HG03196 (cell line): ENCODE measurements at regions not wholly inside any gene's neighbourhood (a gene's known extent, or its start where the extent isn't known, plus 50 kb on each side); places are given as distances from the start of the nearest gene placed in this dataset.
"Not testable (repeated sequence)": the region's sequence is repeated elsewhere in the genome, so short reads cannot be mapped to it uniquely, and the experiment has no call there.

Source experiments
- ATAC-seq: cut with Tn5 transposase; IDR thresholded peaks from one replicate; pipeline ENCODE4 v1.9.1; 2021; ENCODE audit not compliant: unreplicated experiment

DNA sequence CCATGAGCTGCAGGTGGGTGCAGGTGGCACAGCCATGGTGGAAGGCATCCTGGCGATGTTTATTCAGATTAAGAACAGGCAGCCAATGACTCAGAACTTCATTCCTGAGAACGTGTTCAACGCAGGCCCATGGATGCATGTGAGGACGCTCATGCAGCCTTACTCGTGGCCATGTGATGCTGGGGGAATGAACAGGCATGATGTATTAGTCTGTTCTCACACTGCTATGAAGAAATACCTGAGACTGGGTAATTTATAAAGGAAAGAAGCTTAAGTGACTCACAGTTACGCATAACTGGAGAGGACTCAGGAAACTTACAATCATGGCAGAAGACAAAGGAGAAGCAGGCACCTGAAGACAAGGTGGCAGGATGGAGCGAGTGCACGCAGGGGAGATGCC lies 146.6 kb downstream of the RNASET2 start:
- no peak for ATAC-seq

DNA sequence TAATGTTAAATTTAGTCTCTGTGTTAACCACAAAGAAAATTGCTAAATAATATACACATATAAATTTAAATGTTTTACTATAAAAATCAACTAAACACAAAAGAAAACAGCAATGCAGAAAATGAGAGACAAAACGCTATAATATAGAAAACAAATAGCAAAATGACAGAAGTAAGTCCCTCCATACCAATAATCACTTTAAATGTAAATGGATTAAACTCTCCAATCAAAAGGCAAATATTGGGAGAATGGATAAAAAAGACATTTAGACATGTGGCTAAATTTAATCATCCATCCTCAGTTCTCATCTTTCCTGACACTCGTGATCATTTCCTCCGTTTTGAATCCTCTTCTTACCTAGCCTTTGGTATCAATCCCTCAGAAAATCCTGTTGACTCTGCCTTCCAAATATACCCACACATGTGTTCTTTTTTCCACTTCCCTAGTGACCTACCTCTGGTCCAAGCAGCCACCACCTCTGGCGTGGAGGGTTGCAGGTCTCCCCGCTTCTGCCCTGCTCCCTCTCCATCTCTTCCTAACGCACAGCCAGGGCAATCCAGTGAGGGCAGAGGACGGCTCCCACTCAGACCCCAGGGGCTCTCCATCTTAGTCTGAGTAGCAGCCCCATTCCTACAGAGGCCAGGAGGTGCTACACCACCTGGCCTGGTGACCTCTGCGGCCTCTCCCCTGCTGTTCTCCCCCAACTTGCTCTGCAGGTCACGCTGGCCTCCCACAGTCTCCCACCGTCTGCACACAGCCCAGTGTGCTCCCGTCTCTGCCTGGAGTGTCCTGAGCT lies 149.2 kb downstream of the RNASET2 start:
- no peak for ATAC-seq

GRCh38 chr6:166806217-166806838 lies 150.0 kb downstream of the RNASET2 start:
- ATAC-seq: no peak

DNA sequence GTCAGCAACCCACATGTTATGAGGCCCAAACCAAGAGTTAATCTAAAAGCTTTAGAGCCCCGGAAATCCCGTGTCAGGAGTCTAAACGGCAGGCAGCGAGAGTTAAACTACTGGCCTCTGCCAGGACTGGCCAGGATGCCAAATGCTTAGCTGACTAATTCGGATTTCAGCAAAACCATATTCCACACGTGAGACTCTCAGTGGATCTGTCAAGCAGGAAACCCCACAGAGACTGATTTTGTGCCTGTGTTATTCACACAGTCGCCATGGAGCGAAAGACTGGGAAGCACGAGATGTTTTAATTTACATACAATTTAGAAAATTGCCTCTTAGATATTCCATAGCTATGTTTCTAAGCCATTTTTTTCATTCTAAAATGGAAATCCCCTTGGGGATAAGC lies 152.9 kb downstream of the RNASET2 start:
- no peak for ATAC-seq

DNA sequence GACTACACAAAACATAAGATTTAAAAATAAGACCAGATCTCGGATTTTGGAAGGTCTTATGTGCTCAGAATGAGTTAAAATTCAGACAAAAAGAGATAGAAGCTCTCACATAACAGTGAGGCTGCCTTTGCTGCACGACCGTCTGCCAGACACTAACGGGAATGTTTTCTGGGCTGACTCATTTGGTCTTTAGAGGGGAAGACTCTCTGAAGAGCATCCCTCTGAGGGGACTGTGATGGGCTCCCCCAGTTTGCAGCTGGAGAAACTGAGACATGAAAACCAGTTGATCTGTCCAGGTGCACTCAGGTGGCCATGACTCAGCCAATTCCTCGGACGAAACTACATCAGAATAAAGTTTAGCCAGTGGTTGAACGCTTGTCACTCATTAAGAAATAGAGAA lies 153.9 kb downstream of the RNASET2 start:
- no peak for ATAC-seq

- no peak for ATAC-seq
Observed at GRCh38 chr6:166800137-166800536, 156.2 kb downstream of the RNASET2 start.

DNA sequence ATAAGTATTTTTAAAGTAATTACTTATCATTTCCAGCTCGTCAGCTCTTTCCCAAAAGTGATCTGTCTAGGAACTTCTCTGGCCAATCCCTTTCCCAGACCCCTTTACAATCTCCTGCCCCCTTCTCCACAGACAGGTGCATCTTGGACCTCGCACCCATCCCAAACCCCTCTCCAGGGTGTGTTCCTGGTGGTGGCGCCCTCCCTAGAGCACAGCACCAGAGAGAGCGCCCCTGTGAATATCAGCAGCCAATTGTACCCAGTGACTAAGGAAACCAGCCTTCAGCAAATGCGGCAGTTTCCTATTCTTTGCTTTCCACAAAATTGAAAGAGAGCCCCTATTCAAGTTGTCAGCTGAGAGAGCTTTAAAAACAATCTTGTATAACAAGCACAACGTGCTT lies 157.7 kb downstream of the RNASET2 start:
- ATAC-seq: no peak

DNA sequence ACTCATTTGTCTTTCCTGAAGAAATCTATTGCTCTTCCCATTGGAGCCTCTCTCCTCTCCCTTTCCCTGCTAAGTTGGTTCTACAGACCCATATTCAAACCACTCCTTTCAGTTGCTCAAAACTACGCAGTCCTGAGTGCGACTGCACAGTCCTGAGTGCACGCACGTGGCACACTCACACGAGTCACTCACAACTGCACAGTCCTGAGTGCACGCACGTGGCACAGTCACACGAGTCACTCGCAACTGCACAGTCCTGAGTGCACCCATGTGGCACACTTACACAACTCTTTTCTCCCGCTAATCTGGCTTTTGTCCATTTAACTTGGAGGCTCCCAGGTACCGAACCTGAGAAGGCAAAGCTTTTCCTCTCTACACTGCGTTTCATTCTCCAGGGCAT lies 159.7 kb downstream of the RNASET2 start:
- no peak for ATAC-seq

DNA sequence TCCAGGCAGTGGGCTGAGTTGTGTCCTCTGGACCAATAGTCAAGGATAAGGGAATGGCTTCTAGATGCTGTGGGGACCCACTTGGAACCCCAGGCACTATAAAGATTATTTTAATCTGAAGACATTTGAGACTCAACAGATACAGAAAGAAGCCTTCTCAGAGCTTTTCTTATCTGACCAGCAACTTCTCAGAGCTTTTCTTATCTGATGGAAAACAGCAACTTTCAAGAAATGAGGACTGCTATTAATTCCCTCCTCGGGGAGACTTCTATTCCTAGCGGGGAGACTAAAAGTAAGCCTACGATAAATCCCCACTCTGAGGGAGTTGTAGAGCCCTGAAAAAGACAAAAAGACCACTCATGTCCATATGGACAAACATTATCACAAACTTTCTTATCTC lies 160.5 kb downstream of the RNASET2 start:
- no peak for ATAC-seq

GRCh38 chr6:166790808-166791207 lies 163.8 kb upstream of the RPS6KA2 start:
- ATAC-seq: not testable (repeated sequence)

- not testable (repeated sequence) for ATAC-seq
Observed at GRCh38 chr6:166788846-166789529, 161.9 kb upstream of the RPS6KA2 start.

DNA sequence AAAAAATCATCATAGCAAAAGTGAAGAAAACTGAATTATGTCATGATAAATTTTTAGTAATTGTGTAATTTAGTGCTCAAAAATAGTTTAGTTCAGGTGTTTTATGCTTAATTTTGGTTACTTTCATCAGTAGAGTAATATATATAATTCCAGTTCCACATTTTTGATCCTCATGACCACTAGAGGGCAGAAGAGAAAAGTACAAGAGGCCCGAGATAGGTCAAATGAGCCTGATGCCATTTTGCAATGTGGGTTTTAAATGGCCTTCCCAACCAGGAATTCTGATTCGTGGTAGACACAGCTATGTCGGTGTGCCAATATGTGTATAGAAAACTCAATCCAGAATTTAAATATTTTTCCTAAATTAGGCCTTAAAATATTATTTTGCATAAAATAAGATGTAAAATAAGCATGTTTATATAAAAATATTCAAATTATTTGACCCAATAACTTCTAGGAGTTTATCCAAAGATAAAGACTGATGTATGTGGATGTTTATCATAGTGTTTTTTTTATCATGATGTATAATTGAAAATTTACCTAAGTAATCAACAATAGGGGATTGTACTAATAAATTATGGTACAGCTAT lies 159.7 kb upstream of the RPS6KA2 start:
- no peak for ATAC-seq

- no peak for ATAC-seq
Observed at GRCh38 chr6:166785131-166785530, 158.1 kb upstream of the RPS6KA2 start.

- no peak for ATAC-seq
Observed at GRCh38 chr6:166784691-166785090, 157.6 kb upstream of the RPS6KA2 start.

DNA sequence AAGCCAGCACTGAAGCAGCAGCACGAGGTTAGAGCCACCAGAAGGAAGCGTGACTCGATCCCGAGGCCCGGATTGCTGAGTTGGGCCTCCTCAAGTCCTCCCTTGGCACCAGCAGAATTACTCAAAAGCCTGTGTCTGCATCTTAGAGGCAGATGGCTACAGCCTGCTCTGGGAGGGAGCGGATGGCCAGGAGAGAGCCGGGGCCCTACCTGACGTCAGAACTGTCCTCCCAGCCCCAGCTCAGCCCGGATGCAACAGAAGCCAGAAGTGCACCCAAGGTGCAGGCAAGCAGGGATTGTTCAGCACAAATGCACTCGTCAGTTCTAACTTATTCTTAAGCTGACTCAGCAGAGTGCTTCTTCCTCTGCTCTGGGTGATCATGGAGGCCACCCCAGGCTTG lies 155.5 kb upstream of the RPS6KA2 start:
- no peak for ATAC-seq

DNA sequence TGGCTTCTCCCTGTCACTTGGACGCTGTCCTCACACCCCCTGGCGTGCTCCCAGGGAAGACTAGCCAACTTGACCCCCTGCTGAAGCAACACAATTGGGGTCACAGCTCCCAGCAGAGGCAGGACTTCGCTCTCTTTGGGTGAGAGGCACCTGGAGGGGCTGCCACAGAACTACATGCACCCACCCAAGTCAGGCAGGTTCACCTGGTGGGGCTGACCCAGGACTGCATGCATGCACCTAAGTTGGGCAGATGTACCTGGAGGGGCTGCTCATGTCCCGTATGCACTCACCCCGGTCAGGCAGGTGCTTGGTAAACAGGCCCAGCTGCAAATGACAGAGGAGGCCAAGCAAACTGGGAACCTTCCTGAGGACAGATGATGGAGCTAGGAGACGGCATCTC lies 154.3 kb upstream of the RPS6KA2 start:
- ATAC-seq: no peak

DNA sequence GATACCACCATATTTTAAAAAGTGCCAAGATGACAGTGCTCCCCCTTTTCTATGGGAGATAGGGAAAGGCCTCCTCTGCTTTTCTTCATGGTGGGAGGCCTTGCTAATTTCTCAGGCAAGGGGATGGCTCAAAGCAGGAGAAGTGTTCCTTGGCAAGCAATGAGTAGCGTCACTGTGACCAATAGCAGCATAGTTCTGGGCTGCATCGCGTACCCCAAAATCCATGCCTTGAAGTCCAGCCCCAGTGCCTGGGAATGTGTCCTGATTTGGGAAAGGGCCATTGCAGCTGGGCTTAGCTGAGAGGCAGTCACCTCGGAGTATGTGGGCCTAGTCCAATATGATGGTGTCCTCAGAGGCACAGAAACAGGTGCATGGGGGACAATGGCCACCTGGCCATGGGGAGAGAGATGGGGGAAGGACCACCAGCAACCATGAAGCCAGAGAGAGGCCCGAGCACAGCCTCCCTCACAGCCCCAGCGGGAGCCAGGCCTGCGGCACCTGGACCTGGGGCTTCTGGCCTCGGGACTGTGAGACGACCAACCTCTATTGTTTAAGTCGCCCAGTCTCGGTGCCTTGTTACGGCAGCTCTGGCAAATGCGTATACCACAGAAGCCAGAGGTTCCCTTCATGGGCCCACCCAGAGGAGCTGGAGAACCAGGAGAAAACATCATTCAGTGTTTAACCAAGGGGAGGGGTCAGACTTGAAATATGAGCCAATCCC lies 153.1 kb upstream of the RPS6KA2 start:
- no peak for ATAC-seq

GRCh38 chr6:166779381-166779780 lies 152.3 kb upstream of the RPS6KA2 start:
- no peak for ATAC-seq

DNA sequence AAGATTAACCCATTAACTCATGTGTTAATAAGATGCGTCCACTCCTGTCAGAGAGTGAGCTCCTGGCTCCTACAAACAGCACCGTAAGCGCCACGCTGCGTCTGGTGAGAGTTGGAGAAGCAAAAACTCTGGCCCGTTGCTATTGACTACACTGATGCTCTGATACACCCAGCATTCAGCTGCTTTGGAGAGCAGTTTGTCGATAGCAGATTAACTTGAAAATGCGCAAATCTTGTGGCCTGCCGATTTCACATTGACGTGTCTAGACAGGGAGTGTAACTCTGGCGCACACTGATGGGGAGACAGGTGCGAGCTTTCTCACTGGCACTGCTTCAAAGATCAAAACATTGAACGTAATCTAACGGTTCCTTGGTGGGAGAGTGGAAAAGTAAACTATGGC lies 151.7 kb upstream of the RPS6KA2 start:
- no peak for ATAC-seq

GRCh38 chr6:166778046-166778445 lies 151.0 kb upstream of the RPS6KA2 start:
- no peak for ATAC-seq

GRCh38 chr6:166777096-166777630 lies 150.1 kb upstream of the RPS6KA2 start:
- ATAC-seq: no peak
